K562 (cell line): ENCODE measurements at regions not wholly inside any gene's neighbourhood (a gene's known extent, or its start where the extent isn't known, plus 50 kb on each side); places are given as distances from the start of the nearest gene placed in this dataset.

ENCODE experiments used
- ATF1 ChIP-seq, 2 experiments: fragments of 450-650 bp in 1 of 2; IDR thresholded peaks; 2 replicates each; pipeline ENCODE4 v1.6.1; 2016; ENCODE audit warnings: missing compliant biosample characterization in 1 of 2, missing genetic modification characterization in 1 of 2
- CREB1 ChIP-seq, 2 experiments: sonication (generic) in 1 of 2; formaldehyde crosslinking in 1 of 2; IDR thresholded peaks; 2 replicates each; pipeline versions ENCODE4 v1.6.1 to v1.8.0; 2012 to 2022; ENCODE audit warnings: inconsistent platforms in 1 of 2, mild to moderate bottlenecking in 1 of 2, missing genetic modification reagents in 1 of 2, moderate library complexity in 1 of 2
- DIDO1 ChIP-seq: fragments of 450-650 bp; IDR thresholded peaks from 2 replicates; pipeline ENCODE4 v1.6.1; 2016; ENCODE audit warnings: low read depth, missing biosample characterization, missing genetic modification characterization
- DPF2 ChIP-seq: fragments of 450-650 bp; IDR thresholded peaks from 2 replicates; pipeline ENCODE4 v1.6.1; 2016
- ETS2 ChIP-seq: IDR thresholded peaks from 2 replicates; pipeline ENCODE4 v1.6.1; 2016; ENCODE audit warnings: borderline replicate concordance, missing genetic modification characterization, mild to moderate bottlenecking, moderate library complexity, missing compliant biosample characterization; ENCODE audit not compliant: poor library complexity, severe bottlenecking
- FOSL1 ChIP-seq: fragments of 200-800 bp; sonication (Bioruptor generic); conservative IDR thresholded peaks from 2 replicates; pipeline ENCODE4 v1.6.1; 2016; ENCODE audit warnings: missing genetic modification characterization, missing compliant biosample characterization
- HIVEP1 ChIP-seq: fragments of 250-450 bp; sonication (Bioruptor Pico); IDR thresholded peaks from 2 replicates; pipeline ENCODE4 v1.4.0; 2020; ENCODE audit warnings: mild to moderate bottlenecking
- HOXB6 ChIP-seq: fragments of 250-450 bp; sonication (Bioruptor Pico); IDR thresholded peaks from 2 replicates; pipeline ENCODE4 v1.5.1; 2022; ENCODE audit warnings: mild to moderate bottlenecking, borderline replicate concordance
- MEF2A ChIP-seq: IDR thresholded peaks from 2 replicates; pipeline ENCODE4 v1.6.1; 2011; ENCODE audit warnings: low read depth, mild to moderate bottlenecking, low read length, moderate library complexity; ENCODE audit not compliant: control insufficient read depth
- MEIS2 ChIP-seq: fragments of 450-650 bp; IDR thresholded peaks from 2 replicates; pipeline ENCODE4 v1.6.1; 2014; ENCODE audit warnings: mild to moderate bottlenecking; ENCODE audit not compliant: partially characterized antibody
- NFIC ChIP-seq: fragments of 450-650 bp; IDR thresholded peaks from 2 replicates; pipeline ENCODE4 v1.6.1; 2017; ENCODE audit warnings: mild to moderate bottlenecking, inconsistent platforms
- NFIX ChIP-seq: fragments of 250-450 bp; sonication (Bioruptor Pico); IDR thresholded peaks from 2 replicates; pipeline ENCODE4 v1.4.0; 2020; ENCODE audit warnings: low read depth, mild to moderate bottlenecking, moderate library complexity
- RAD21 ChIP-seq, 2 experiments: fragments of 250-450 bp in 1 of 2; fragments of 450-650 bp in 1 of 2; sonication (Bioruptor Pico) in 1 of 2; formaldehyde crosslinking in 1 of 2; IDR thresholded peaks in 1 of 2; conservative IDR thresholded peaks in 1 of 2; 2 replicates each; pipeline versions ENCODE4 v1.4.0 to v1.8.0; 2020 to 2022; ENCODE audit warnings: mild to moderate bottlenecking in 2 of 2, moderate library complexity in 1 of 2
- SRSF3 ChIP-seq: fragments of 200-400 bp; formaldehyde crosslinking; IDR thresholded peaks from 2 replicates; pipeline ENCODE4 v1.6.1; 2016; ENCODE audit warnings: mild to moderate bottlenecking, low read length, moderate library complexity; ENCODE audit not compliant: insufficient read depth
- TBL1XR1 ChIP-seq, 2 experiments: IDR thresholded peaks; 2 replicates each; pipeline ENCODE4 v1.6.1; 2012; ENCODE audit warnings: improper control_type of control experiment in 2 of 2, low read length in 2 of 2, mild to moderate bottlenecking in 1 of 2
- TRIM28 ChIP-seq: fragments of 450-650 bp; IDR thresholded peaks from 2 replicates; pipeline ENCODE4 v1.6.1; 2017
- ZNF224 ChIP-seq: sonication (generic); formaldehyde crosslinking; IDR thresholded peaks from 2 replicates; pipeline ENCODE4 v1.8.0; 2022; ENCODE audit warnings: mild to moderate bottlenecking, missing genetic modification reagents
- ZNF551 ChIP-seq: fragments of 250-450 bp; sonication (Bioruptor Pico); IDR thresholded peaks from 2 replicates; pipeline ENCODE4 v1.5.0; 2021; ENCODE audit warnings: mild to moderate bottlenecking, moderate library complexity
- ZNF766 ChIP-seq: fragments of 200-800 bp; sonication (Bioruptor generic); conservative IDR thresholded peaks from 2 replicates; pipeline ENCODE4 v1.6.1; 2016; ENCODE audit warnings: missing genetic modification characterization, missing compliant biosample characterization
- TF ChIP-seq, protein P1 (sequence below), 2 experiments: fragments of 150-350 bp in 1 of 2; IDR thresholded peaks; 2 replicates each; pipeline ENCODE4 v1.6.1; 2012 to 2016; ENCODE audit warnings: low read depth in 2 of 2, low read length in 2 of 2, mild to moderate bottlenecking in 1 of 2, moderate library complexity in 1 of 2
- TF ChIP-seq, protein P2 (sequence below): fragments of 450-650 bp; IDR thresholded peaks from 2 replicates; pipeline ENCODE4 v1.6.1; 2016

DNA sequence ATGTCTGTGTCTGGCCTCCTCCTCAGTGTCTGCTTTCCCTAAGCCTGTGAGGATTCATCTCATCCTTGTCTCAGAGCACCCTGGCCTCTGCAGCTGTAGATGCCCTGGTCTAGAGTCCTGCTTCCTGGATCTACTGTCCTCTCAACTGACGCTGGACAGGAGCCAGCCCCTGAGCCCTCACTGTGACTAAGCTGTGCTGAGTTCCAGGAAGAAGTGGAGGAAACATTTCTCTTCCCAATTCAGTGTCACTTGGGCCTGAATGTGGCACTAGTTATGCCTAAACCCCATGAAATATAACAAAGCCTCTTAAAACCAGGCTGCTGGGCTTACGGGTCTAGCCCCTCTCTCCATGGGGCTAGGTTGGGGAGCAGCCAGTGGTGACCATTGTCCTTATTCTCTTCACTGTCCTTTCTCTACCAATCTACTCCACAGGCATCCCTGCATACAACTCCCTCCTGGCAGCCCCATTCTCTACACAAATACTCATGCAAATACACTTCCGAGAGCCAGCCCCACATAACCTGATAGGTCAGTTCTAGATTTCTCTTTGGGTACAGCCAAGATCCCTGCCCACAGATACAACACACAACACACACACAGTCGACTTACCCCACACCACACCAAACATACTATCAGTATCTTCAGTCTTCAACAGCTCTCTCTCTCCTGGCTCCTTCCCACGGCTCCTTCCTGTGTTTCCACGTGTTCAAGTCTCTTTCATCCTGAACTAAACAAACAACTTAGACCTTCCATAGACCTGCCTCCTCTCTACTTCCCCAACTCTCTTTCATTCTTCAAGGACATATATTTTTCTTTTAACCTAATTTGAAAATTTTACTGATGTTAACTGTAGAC lies 220.8 kb downstream of the SNX18 start (continued):
- 0 out of 2 replicates have a peak, but pooled peaks have one; percentile 6 for TF ChIP-seq NFIX (CRISPR knock-in tag)
- no peak for TF ChIP-seq ZNF766 (CRISPR knock-in tag)
- TF ChIP-seq MEF2A = no peak
- TF ChIP-seq CREB1 (IDR thresholded peaks at IDR 0.05) = no peak
- TF ChIP-seq CREB1 (CRISPR knock-in tag; IDR thresholded peaks at IDR 0.05) = no peak
- TF ChIP-seq HOXB6 (CRISPR knock-in tag) = no peak
- TF ChIP-seq ATF1 (CRISPR knock-in tag; IDR thresholded peaks at IDR 0.05) = no peak
- 0 out of 2 replicates have a peak, but pooled peaks have one; percentile 37 for TF ChIP-seq ATF1 (tag; IDR thresholded peaks at IDR 0.05)
- TF ChIP-seq HIVEP1 (CRISPR knock-in tag) = no peak
- peak; percentile 71; the same call in 1 of the 2 replicates for TF ChIP-seq DPF2
- no peak for TF ChIP-seq ZNF224 (CRISPR knock-in tag)
- TF ChIP-seq MEIS2 = peak; percentile 48
- peak in 1 of 2 experiments; percentile 47; a peak in 1 of 4 replicates for TF ChIP-seq TBL1XR1 (IDR thresholded peaks at IDR 0.05; ENCODE audit: low read length in 2 of 2)
- TF ChIP-seq ZNF551 (CRISPR knock-in tag) = no peak
- TF ChIP-seq TRIM28 = no peak
- 0 out of 2 replicates have a peak, but pooled peaks have one; percentile 21 for TF ChIP-seq DIDO1 (tag)
- no peak for TF ChIP-seq SRSF3
- TF ChIP-seq, protein P1, sequence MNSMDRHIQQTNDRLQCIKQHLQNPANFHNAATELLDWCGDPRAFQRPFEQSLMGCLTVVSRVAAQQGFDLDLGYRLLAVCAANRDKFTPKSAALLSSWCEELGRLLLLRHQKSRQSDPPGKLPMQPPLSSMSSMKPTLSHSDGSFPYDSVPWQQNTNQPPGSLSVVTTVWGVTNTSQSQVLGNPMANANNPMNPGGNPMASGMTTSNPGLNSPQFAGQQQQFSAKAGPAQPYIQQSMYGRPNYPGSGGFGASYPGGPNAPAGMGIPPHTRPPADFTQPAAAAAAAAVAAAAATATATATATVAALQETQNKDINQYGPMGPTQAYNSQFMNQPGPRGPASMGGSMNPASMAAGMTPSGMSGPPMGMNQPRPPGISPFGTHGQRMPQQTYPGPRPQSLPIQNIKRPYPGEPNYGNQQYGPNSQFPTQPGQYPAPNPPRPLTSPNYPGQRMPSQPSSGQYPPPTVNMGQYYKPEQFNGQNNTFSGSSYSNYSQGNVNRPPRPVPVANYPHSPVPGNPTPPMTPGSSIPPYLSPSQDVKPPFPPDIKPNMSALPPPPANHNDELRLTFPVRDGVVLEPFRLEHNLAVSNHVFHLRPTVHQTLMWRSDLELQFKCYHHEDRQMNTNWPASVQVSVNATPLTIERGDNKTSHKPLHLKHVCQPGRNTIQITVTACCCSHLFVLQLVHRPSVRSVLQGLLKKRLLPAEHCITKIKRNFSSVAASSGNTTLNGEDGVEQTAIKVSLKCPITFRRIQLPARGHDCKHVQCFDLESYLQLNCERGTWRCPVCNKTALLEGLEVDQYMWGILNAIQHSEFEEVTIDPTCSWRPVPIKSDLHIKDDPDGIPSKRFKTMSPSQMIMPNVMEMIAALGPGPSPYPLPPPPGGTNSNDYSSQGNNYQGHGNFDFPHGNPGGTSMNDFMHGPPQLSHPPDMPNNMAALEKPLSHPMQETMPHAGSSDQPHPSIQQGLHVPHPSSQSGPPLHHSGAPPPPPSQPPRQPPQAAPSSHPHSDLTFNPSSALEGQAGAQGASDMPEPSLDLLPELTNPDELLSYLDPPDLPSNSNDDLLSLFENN (IDR thresholded peaks at IDR 0.05; ENCODE audit: low read depth in 2 of 2, low read length in 2 of 2) = no peak; a peak in 1 of 4 replicates
- peak; percentile 72 for TF ChIP-seq FOSL1 (tag)
- no peak for TF ChIP-seq ETS2 (tag)
- TF ChIP-seq, protein P2, sequence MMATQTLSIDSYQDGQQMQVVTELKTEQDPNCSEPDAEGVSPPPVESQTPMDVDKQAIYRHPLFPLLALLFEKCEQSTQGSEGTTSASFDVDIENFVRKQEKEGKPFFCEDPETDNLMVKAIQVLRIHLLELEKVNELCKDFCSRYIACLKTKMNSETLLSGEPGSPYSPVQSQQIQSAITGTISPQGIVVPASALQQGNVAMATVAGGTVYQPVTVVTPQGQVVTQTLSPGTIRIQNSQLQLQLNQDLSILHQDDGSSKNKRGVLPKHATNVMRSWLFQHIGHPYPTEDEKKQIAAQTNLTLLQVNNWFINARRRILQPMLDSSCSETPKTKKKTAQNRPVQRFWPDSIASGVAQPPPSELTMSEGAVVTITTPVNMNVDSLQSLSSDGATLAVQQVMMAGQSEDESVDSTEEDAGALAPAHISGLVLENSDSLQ = 0 out of 2 replicates have a peak, but pooled peaks have one; percentile 25
- peak; percentile 98 for TF ChIP-seq NFIC
- TF ChIP-seq RAD21 (CRISPR knock-in tag; conservative IDR thresholded peaks at IDR 0.05 in 1 of 2, IDR thresholded peaks at IDR 0.05 in 1 of 2) = peak in 1 of 2 experiments; percentile 13; a peak in 1 of 4 replicates
